Progenitor cell of endocrine pancreas (in vitro differentiated cells): ENCODE measurements at regions not wholly inside any gene's neighbourhood (a gene's known extent, or its start where the extent isn't known, plus 50 kb on each side); places are given as distances from the start of the nearest gene placed in this dataset.

Experiments
- DNase-seq: peaks from one replicate; pipeline ENCODE4 v3.0.0; 2021; ENCODE audit warnings: low spot score; ENCODE audit not compliant: unreplicated experiment
- H3K27ac Mint-ChIP-seq: 2 replicates; pipeline ENCODE4 v1.8.0; 2021; ENCODE audit warnings: mild to moderate bottlenecking, moderate library complexity, mixed read lengths
- H3K27me3 Mint-ChIP-seq: 2 replicates; pipeline ENCODE4 v1.8.0; 2021; ENCODE audit warnings: mixed read lengths
- H3K36me3 Mint-ChIP-seq: 2 replicates; pipeline ENCODE4 v1.8.0; 2022; ENCODE audit warnings: mixed read lengths; ENCODE audit not compliant: insufficient read depth
- H3K4me1 Mint-ChIP-seq: 2 replicates; pipeline ENCODE4 v1.8.0; 2021; ENCODE audit warnings: low read depth, mixed read lengths
- H3K4me3 Mint-ChIP-seq: 2 replicates; pipeline ENCODE4 v1.8.0; 2021; ENCODE audit warnings: low read depth, mild to moderate bottlenecking, moderate library complexity, mixed read lengths
- H3K9me3 Mint-ChIP-seq: 2 replicates; pipeline ENCODE4 v1.8.0; 2021; ENCODE audit warnings: low read depth, mixed read lengths
- CTCF ChIP-seq: fragments of 200-600 bp; sonication (generic); IDR thresholded peaks from one replicate; pipeline ENCODE4 v1.5.0; 2021; ENCODE audit warnings: antibody characterized with exemption, mild to moderate bottlenecking; ENCODE audit not compliant: unreplicated experiment

- no peak for DNase-seq
- H3K36me3 Mint-ChIP-seq: no peaks in the 10 kb centered on the region
- H3K4me1 Mint-ChIP-seq: no peaks in the 10 kb centered on the region
- peaks cover 7% of the 10 kb centered on the region for H3K27me3 Mint-ChIP-seq
- no peak overlapping the region for H3K4me3 Mint-ChIP-seq
- H3K27ac Mint-ChIP-seq: no peak overlapping the region
- no peak for TF ChIP-seq CTCF
- H3K9me3 Mint-ChIP-seq: no peaks in the 10 kb centered on the region
These were observed 262.2 kb downstream of the BRD1 start for GRCh38 chr22:49565516-49565855.

- Mint-ChIP-seq H3K4me1 (no peaks in the 10 kb centered on the region), H3K27me3 (peaks cover 12% of the 10 kb centered on the region), H3K36me3 (no peaks in the 10 kb centered on the region), H3K9me3 (no peaks in the 10 kb centered on the region), H3K4me3 (no peak overlapping the region), H3K27ac (no peak overlapping the region)
- no peak for TF ChIP-seq CTCF
- DNase-seq: no peak
These were observed 262.8 kb downstream of the BRD1 start for GRCh38 chr22:49564666-49565515.

GRCh38 chr22:49564054-49564453 lies 263.6 kb downstream of the BRD1 start:
- H3K9me3 Mint-ChIP-seq: no peaks in the 10 kb centered on the region
- H3K36me3 Mint-ChIP-seq: no peaks in the 10 kb centered on the region
- peaks cover 12% of the 10 kb centered on the region for H3K27me3 Mint-ChIP-seq
- H3K4me1 Mint-ChIP-seq: no peaks in the 10 kb centered on the region
- no peak overlapping the region for H3K27ac Mint-ChIP-seq
- no peak for TF ChIP-seq CTCF
- H3K4me3 Mint-ChIP-seq: no peak overlapping the region
- DNase-seq: no peak

GRCh38 chr22:49562685-49563249 lies 264.9 kb downstream of the BRD1 start:
- DNase-seq: no peak
- Mint-ChIP-seq H3K36me3 (no peaks in the 10 kb centered on the region), H3K9me3 (no peaks in the 10 kb centered on the region), H3K4me3 (no peak overlapping the region), H3K27ac (no peak overlapping the region), H3K4me1 (no peaks in the 10 kb centered on the region), H3K27me3 (peaks cover 12% of the 10 kb centered on the region)
- no peak for TF ChIP-seq CTCF

- H3K4me3 Mint-ChIP-seq: no peak overlapping the region
- DNase-seq: no peak
- peaks cover 12% of the 10 kb centered on the region for H3K27me3 Mint-ChIP-seq
- no peak for TF ChIP-seq CTCF
- H3K4me1 Mint-ChIP-seq: no peaks in the 10 kb centered on the region
- H3K9me3 Mint-ChIP-seq: no peaks in the 10 kb centered on the region
- H3K27ac Mint-ChIP-seq: no peak overlapping the region
- no peaks in the 10 kb centered on the region for H3K36me3 Mint-ChIP-seq
These were observed 265.7 kb downstream of the BRD1 start for GRCh38 chr22:49561976-49562375.
